Fibroblast of lung (primary cell): ENCODE measurements at regions not wholly inside any gene's neighbourhood (a gene's known extent, or its start where the extent isn't known, plus 50 kb on each side); places are given as distances from the start of the nearest gene placed in this dataset.

Experiments used
- CTCF ChIP-seq, 2 donors: IDR thresholded peaks in 1 of 2; conservative IDR thresholded peaks in 1 of 2; 1 replicate in 1 of 2; 2 replicates in 1 of 2; pipeline ENCODE4 v1.5.1; 2011 to 2012; ENCODE audit warnings: low read length in 2 of 2, control low read depth in 1 of 2, inconsistent platforms in 1 of 2, low read depth in 1 of 2, mild to moderate bottlenecking in 1 of 2
- EZH2 ChIP-seq: IDR thresholded peaks from 2 replicates; pipeline ENCODE4 v1.5.1; 2012; ENCODE audit warnings: low read length, control low read depth, mild to moderate bottlenecking; ENCODE audit errors: missing control alignments

- TF ChIP-seq CTCF (conservative IDR thresholded peaks at IDR 0.05 in 1 of 2, IDR thresholded peaks at IDR 0.05 in 1 of 2; ENCODE audit: low read depth in 1 of 2, low read length in 2 of 2) (no peak), EZH2 (no peak)
Measured at GRCh38 chr5:173487300-173487699, 129.2 kb downstream of the BOD1 start.
